GM04504 (cell line): ENCODE measurements at regions not wholly inside any gene's neighbourhood (a gene's known extent, or its start where the extent isn't known, plus 50 kb on each side); places are given as distances from the start of the nearest gene placed in this dataset.
"Not testable (repeated sequence)": the region's sequence is repeated elsewhere in the genome, so short reads cannot be mapped to it uniquely, and the experiment has no call there.

Experiments
- DNase-seq: peaks from one replicate; pipeline ENCODE4 v3.0.0-alpha.2; 2012; ENCODE audit warnings: low read depth

- DNase-seq: no peak
These were observed 237.5 kb upstream of the ECI2 start for GRCh38 chr6:4372866-4373265.

GRCh38 chr6:4371207-4371921, 236.0 kb upstream of the ECI2 start:
- DNase-seq: peak; percentile 68

- peak; percentile 75 for DNase-seq
These were observed 234.7 kb upstream of the ECI2 start for GRCh38 chr6:4370066-4370465.

- peak; percentile 67 for DNase-seq
These were observed 234.2 kb upstream of the ECI2 start for GRCh38 chr6:4369616-4370015.

- no peak for DNase-seq
These were observed 233.3 kb upstream of the ECI2 start for GRCh38 chr6:4368649-4369048.

GRCh38 chr6:4367643-4368042, 232.3 kb upstream of the ECI2 start:
- no peak for DNase-seq

- no peak for DNase-seq
These were observed 231.4 kb upstream of the ECI2 start for GRCh38 chr6:4366635-4367395.

GRCh38 chr6:4365686-4366085, 230.3 kb upstream of the ECI2 start:
- no peak for DNase-seq

- DNase-seq: no peak
These were observed 229.3 kb upstream of the ECI2 start for GRCh38 chr6:4364711-4365110.

- no peak for DNase-seq
These were observed 228.8 kb upstream of the ECI2 start for GRCh38 chr6:4364172-4364571.

- DNase-seq: no peak
These were observed 228.3 kb upstream of the ECI2 start for GRCh38 chr6:4363656-4364055.

- DNase-seq: no peak
These were observed 227.0 kb upstream of the ECI2 start for GRCh38 chr6:4362326-4362725.

GRCh38 chr6:4360920-4361319, 225.5 kb upstream of the ECI2 start:
- no peak for DNase-seq

- DNase-seq: no peak
These were observed 223.8 kb upstream of the ECI2 start for GRCh38 chr6:4359108-4359730.

GRCh38 chr6:4358414-4359107, 223.2 kb upstream of the ECI2 start:
- peak; percentile 100 for DNase-seq

- DNase-seq: not testable (repeated sequence)
These were observed 222.3 kb upstream of the ECI2 start for GRCh38 chr6:4357660-4358152.

GRCh38 chr6:4356899-4357659, 221.7 kb upstream of the ECI2 start:
- DNase-seq: no peak

GRCh38 chr6:4355241-4355640, 219.9 kb upstream of the ECI2 start:
- DNase-seq: no peak

- DNase-seq: no peak
These were observed 218.8 kb upstream of the ECI2 start for GRCh38 chr6:4354181-4354580.

- DNase-seq: no peak
These were observed 217.4 kb upstream of the ECI2 start for GRCh38 chr6:4352731-4353130.

- no peak for DNase-seq
These were observed 216.9 kb upstream of the ECI2 start for GRCh38 chr6:4352322-4352669.
